NOMO-1 treated with dmso at 0.1 percent for 144 hours (cell line): ENCODE measurements at regions not wholly inside any gene's neighbourhood (a gene's known extent, or its start where the extent isn't known, plus 50 kb on each side); places are given as distances from the start of the nearest gene placed in this dataset.
A peak's percentile ranks its signal among the peaks of the same experiment; 100 is the strongest.
"Not testable (repeated sequence)": the region's sequence is repeated elsewhere in the genome, so short reads cannot be mapped to it uniquely, and the experiment has no call there.

ENCODE experiments used
- DNase-seq: peaks from one replicate; lab custom pipeline; 2025; ENCODE audit not compliant: unreplicated experiment; lab: John Stamatoyannopoulos, UW

DNA sequence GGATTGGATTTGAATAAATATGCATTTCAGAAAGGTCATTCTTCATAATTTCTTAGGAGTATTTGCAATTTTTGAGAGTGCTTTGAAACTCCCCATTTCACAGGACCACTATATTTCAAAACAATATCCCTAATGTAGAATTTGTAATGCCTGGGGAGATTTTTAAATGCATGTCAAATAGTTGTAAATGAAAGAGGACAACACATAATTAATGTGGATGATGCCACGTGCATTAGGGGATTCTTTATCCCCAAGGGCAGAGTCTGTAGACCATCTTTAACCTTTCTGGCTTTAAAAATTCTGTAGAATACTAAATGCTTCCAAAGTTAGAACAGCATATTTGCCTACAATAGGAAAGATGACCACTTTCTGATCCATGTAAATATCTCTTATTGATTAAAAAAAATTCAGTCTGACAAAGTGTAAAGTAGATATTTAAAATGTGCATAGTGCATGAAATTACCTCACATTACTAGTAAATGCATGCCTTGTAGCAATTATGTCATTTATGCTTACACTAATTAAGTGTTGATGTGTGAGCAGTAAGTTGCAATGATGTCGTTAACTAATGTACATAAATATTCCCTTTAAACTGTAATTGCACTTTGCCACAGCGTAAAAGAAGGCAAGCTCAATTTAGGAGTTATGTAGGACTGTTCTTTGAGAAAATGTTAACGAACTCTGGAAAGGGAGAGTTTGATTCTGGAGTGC is 416.1 kb downstream of the PSAT1 start:
- no peak for DNase-seq

DNA sequence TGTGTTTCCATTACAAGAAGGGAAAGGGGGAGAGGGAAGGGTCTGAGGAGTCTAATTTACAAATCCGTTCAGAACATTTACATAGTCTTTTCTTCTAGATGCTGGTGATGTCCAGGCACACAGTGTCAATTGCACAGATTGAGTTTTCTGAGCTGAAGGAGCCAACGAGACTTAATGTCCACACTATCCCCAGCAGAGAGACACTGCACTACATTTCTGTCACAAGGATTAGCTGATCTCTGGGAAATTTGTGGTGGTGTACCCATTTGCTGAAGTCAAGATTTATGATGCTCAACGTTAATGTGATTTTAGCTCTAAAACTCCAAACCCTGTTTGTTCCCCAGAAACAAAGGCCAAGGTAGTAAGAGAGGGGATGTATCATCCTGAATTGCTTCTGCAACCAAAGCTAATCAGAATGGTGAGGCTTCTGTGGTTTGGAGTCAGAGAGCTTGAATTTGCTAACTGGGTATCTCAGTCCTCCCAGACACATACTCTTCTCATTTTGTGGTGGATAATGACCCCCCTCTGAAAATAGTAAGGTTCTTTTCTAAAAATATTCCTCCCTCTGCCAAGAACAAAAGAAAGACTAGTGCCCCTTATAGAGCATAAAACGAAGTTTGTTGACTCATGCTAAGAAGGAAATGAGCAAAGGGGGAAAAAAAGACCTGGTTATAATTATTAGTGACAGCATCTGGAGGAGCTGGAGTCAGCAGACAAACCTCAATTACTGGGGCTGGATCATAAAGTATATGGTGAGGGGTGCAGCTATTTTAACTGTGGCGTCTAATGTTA is 416.9 kb downstream of the PSAT1 start:
- peak; percentile 53 for DNase-seq

DNA sequence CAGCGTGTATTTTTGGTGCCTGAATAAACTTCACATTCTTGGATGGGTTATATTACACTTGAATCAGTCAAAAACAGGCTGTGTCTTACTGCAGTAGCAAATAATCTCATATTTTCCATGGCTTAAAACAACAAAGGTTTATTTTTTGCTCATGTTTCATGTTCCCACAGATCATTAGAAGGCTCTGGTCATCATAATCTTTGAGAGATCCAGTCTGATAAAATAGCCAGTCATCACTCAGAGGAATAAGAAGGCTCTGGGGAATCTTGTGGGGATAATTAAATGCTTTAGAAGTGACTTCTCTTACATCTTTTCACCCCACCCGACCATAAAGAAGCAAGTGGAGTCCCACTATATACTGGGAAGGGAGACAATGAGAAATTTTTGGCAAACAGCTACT is 417.7 kb downstream of the PSAT1 start:
- DNase-seq, result no peak

DNA sequence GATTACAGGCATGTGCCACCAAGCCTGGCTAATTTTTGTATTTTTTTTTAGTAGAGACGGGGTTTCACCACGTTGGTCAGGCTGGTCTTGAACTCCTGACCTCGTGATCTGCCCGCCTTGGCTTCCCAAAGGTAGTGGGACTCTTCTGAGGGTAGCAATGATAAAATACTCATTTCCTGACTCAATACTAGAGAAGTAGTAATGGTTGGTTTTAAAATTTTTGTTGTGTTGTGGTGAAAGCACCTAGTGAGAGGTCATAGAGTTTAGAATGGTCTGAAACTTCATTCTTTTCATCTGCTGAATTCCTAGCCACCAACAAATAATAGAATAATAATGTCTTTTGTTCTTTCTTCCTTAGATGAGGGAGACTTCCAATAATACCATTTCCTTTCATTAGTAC is 422.1 kb downstream of the PSAT1 start:
- DNase-seq, result not testable (repeated sequence)

DNA sequence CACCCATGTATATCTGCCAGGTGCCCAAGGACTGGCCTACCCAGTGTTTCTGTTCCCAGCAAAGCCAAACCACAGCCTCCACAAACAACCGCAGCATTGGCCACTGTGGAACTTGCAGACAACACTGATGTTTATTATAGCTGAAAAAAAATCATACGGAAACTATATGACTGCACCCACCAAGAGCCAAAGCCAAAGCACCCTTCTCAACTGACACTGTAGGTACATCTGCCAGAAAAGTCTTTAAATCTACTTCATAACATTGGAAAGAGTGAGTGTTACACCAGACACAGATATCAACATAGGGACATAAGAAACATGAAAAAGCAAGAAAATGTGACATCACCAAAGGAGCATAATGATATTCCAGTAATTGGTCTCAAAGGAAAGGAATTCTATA is 428.0 kb downstream of the PSAT1 start:
- no peak for DNase-seq

DNA sequence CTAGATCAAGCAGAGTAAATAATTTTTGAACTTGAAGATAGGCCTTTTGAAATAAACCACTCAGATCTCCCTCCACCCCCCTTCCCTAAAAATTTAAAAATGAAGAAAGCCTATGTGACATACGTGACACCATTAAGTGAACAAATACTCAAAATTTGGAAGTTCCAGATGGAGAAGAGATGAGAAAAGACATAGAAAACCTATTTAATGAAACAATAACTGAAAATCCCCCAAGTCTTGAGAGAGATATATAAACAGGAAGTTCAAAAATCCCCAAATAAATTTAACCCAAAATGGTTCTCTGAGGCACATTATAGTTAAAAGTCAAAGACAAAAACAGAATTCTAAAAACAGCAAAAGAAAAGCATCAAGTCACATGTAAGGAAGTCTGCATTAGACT is 428.6 kb downstream of the PSAT1 start:
- no peak for DNase-seq

DNA sequence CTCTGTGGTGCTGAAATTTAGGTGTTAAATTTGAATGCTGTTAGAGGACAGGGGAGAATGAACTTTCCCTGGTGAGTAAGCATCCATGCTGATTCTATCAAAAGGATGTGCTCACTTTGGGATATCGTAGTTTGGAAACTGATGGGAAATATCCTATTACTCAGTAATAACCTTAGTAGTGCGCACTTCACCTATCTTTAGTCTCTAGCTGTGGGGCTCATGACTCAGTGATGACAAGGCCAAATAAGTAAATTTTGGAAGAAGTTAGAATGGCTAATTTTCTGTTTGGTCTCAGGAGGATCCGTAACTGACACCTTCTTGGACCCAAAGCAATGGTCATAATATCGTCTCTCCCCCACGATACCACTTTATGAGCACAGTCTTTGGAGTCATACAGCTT is 448.4 kb downstream of the PSAT1 start:
- DNase-seq, result no peak

DNA sequence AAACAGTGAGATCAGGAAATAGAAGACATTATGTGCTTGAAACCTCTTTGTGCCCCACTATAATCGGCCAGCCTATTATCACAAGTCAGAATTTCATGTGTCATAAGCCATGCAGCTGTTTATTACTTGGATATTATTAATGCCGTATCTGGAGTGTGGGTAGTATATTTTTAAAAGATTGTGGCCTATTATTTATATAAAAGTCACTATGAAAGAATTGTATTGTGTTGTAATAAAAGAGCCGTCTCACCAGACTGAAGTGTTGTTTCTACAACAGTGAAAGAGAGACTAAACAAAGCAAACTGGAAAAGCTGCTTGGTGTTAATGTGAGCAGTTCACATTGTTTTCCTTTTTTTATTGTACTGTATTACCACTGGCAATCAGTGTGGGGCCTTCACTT is 449.1 kb downstream of the PSAT1 start:
- DNase-seq, result no peak

DNA sequence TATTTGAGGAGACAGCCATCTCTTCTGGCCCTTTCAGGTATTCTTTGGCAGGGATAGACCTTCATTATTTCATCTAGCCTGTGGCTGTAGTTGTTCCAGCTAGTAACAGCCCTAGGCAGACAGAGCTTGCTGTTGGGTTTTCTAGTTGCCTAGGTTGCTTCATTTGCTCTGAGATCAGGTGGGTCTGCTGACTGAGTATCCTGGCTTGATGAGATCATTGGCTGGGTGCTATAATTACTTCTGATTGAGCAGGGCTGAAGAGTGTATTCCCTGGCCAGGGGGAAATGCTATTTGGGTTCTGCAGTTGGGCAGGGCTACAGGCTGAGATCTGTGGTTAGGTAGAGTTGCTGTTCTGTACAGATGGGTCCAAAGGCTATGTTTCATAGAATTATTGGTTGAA is 456.1 kb downstream of the PSAT1 start:
- no peak for DNase-seq

DNA sequence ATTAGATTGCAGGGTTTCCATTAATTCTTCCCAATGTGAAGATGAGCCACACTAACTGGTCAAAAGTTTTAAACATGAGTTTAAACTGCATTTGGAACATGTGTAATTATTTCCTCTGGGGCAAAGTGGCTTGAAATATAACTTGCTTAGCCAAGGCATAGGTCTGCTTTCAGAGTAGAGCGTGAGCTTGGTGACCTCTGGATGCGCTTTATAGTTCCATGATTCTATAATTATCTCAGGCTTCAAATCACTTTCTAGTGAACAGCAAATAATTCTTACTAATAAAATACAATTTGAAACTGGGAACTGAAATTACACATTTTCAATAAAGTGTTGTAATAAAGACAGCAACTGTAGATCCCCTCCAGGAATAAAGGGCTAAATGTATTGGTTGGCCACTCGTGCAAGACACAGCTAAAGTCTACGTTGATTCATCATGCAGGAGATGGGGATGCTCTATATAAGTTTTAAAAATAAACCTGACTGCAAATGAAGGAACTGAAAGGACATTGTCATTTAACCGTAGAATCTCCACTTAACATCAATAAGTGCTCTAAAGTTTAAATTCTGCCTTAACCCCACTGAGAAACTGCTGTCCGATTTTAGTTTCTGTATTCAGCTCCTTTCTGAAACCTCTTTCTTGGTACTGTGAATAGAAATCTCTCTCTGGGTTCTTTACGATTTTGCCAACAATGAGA is 460.0 kb downstream of the PSAT1 start:
- no peak for DNase-seq

DNA sequence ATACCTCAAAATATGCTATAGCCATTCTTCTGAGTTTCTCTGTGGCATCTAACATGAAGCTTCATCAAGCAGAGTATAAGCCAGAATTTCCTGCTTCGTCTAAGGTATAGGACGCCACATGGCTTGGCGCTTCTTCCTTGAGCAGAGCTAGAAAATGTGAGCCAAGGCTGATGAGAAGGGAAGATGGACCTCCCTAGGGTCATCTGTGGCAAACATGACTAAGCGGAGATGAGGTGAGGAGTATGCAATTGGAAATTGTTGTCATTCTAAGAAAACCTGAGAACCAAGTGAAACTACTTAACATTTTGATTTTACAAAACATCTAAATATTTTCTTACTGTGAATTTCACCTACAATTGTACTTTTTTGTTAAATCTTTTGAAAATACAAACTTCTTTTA is 466.5 kb downstream of the PSAT1 start:
- no peak for DNase-seq

DNA sequence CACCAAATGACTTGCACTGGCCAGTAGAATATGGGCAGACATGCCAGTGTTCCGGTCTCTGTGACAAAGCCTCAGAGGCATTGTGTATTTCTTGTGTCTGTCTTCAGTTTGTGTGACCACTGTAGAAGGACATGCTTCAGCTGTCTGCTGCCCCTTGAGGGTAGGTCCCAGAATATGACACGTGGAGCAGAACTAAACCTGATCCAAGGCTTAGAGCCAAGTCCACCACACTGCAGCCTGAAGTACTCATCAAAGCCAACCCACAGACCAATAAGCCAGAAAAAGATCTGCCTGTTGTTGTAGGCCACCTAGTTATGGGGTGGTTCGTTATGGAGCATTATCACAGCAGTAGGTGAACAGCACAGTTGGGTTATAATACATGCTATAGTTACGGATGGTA is 468.9 kb downstream of the PSAT1 start:
- DNase-seq, result no peak

DNA sequence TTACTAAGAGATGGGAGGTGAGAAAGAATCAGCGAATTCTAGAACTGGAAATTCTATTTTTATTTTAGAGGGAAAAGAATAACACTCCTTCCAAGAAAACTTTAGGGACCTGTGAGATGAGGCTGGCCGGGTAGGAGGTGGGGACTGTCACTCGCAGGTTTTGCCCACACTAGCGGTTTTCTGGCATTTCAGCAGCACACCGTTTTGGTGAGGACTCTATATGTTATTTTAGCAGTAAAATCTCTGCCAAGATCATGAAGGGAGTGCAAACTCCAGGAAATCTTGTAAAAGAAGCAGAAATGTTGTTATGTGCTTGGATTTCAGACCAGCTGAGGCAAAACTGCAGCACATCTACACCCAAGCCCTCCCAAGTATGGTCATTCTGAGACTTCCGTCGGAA is 470.6 kb downstream of the PSAT1 start:
- DNase-seq, result no peak

DNA sequence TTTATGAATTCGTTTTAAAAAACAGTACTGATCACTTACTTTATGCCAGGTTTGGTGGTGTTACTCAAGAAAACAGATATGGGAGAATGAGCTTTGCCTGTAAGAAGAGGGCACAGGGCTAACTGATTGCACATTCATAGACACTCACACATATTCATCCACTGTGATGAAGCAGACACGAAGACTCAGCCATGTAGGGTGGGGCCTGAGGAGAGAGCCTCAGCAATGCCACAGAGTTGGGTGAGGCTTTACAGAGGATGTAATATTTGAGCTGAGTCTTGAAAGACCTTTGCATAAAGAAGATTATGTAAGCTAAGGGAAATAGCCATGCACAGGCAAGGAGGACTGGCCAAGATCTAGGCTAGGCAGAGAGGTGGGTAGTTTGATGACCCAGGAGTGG is 472.8 kb downstream of the PSAT1 start:
- DNase-seq, result no peak

DNA sequence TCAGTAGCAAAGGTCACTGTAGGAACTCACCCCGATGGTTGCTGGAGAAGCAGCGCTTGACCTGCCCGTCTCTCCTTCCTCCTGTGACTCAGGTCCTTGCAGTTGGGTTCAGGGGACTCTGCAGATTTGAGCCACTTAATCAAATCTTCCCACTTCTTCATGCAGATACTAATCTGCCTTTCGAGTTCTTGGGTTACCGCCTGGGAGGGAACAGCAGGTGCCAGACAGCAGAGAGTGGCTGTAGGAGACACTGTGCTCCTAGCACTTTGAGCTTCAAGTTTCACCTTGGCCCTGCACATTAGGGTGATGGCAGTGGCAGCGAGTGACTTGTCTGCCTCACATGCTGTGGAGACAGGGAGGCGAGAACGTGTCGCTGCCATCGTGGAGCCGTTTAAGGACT is 478.3 kb downstream of the PSAT1 start:
- no peak for DNase-seq

DNA sequence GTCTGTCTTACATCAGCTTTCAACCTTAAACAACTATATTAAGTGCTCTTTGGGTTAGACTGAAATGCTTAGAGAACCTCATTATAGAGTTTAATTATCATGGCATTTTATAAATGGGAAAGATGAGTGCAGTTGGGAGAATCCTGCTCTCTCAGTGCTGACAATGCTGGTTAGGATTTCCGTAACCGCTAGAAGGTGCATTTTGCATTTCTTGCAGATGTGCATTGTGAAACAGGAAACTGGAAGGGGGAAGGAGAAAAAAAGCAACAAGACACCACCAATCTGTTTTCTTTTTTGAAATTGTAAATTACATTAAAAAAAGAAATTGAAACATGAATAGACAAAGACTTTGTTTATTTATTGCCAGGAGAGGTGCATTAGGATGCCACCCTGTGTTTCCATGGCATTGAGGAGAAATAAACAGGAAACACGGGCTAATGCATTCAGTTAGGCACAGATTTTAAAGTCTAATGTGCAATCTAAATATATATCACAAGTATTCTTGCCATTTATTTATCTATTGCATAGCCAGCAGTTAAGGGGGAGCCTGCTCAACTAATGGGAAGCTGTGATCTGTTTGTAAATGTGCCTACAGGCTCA is 478.9 kb downstream of the PSAT1 start:
- DNase-seq, result no peak

DNA sequence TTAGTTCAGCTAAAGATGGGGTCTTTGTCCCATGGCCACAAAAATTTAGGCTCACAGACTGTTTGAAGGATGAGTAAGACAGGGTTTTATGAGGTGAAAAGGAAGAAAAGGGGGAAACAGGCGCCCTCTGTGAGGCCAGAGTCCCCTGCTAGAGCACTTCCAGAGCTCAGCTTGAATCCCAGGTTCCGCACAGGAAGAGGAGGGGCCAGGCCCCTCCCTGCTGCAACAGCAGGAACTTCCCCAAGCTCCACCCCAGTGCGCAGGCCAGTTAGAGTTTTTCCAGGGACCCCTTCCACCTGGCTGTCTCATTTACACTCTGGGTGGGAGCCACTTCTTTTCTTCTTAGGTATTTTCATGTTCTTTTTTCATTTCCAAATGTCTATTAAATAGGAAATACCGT is 480.8 kb downstream of the PSAT1 start:
- DNase-seq, result no peak

DNA sequence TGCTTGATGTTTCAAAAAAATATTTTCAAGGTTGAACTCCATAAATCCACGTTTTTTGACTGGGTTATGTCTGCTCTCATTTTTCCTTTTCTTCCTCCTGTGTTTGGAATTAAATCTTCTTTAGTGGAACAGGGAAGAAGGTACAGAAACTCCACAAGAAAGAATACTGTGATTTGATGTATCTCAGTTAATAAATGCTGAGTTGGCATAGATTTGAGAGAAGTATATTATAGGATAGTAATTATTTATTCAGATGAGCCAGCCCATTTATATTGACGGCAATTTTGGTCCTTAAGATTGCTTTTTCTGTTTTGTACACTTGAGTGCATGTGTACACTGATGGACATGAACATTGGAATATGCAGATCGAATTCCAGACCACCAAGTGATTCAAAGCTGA is 481.4 kb downstream of the PSAT1 start:
- no peak for DNase-seq

DNA sequence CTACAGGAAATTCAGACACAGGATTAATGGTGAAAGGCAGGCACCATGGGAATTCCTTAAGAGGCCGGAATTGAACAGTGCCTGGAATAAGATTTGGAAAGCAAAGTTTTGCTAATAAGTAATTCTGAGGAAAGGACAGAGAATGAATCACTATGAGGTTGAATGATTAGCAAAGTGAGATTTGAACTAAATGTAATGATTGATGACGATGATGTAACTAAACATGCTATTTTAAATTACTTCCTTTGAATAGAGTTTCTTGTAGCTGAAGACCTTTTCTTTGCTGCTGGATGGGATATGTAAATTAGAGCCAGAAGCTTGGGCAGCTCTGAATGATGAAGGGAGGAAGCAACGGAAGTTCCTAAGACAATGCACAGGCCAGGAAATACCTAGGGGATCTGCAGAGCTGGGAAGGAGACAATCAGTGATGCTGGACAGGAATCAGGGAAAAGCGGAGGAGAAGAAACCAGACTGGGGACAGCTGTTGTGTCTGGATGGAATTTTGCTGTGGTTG is 482.0 kb downstream of the PSAT1 start:
- DNase-seq, result no peak

DNA sequence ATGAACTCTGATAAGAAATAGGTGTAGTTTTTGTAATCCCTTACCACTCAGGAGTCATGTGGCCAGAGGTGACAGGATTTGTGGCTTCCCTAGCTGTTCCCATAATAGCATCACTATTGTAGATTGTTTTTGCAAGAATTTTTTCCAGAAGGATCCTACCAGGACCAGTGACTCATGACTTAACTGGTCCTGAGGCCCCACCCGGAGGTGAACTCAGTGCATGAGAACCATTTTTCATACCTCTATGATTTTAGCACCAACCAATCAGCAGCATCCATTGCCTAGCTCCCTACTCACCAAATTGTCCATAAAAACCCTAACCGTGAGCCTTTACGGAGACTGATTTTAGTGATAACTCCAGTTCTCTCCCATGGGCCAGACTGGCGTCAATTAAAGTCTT is 484.8 kb downstream of the PSAT1 start:
- DNase-seq, result no peak

DNA sequence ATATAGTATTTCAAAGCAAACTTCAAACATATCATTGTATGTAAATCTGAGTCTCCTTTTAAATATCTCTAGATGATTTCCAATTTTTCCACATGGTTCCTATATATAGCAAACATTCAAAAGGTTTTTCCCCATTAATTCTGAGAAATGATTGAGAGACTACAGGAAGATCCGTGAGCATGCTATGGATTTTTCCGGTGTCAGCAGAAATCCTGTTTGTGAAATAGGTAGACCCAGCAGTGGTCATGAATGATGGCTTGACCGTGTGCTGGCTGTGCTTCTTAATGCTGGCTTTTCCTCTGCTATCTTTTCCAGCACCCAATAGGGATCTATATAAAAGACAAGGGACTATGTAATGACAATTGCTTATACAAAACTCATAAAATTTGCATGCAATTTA is 485.3 kb downstream of the PSAT1 start:
- no peak for DNase-seq

DNA sequence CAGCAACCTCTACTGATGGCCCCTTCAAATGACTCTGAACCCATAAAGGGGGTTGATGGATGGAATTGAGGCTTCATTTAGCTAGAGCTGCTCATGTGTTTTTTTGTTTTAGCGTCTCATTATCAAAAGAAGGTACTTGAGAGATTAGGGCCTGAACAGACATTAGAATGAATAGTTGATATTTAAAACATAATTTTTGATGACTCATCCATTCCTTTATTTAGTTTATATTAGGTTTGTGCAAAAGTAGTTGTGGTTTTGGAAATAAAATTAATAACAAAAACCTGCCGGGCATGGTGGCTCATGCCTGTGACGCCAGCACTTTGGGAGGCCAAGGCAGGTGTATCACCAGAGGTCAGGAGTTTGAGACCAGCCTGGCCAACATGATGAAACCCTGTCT is 485.9 kb downstream of the PSAT1 start:
- DNase-seq, result no peak
